GM20000 (cell line): ENCODE measurements at regions not wholly inside any gene's neighbourhood (a gene's known extent, or its start where the extent isn't known, plus 50 kb on each side); places are given as distances from the start of the nearest gene placed in this dataset.

Experiments
- DNase-seq: peaks from one replicate; pipeline ENCODE4 v3.0.0; 2012; ENCODE audit warnings: low spot score
- TF ChIP-seq, protein P1 (sequence below): IDR thresholded peaks from 2 replicates; pipeline ENCODE4 v1.5.1; 2012; ENCODE audit warnings: mild to moderate bottlenecking, control low read depth; ENCODE audit errors: extremely low read depth, missing control alignments

DNA sequence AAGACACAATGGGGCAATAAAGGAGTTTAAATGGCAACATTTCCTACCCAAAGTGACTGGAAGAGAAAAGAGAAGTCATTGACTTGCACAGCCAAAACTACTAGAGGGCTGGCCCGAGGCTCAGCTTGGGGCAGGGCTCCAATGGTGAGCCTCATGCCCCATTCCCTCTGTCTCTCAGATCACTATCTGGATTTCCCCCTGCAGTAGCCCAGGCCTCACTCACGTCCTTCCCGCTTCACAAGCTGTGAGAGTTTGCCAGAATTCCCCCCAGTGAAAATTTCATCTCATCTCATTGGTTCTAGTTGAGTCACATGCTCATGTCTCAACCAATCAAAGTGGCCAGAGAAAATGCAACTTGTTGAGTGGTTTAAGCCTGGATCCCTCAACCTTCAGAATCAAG lies 181.3 kb downstream of the WDR11 start:
- TF ChIP-seq, protein P1, sequence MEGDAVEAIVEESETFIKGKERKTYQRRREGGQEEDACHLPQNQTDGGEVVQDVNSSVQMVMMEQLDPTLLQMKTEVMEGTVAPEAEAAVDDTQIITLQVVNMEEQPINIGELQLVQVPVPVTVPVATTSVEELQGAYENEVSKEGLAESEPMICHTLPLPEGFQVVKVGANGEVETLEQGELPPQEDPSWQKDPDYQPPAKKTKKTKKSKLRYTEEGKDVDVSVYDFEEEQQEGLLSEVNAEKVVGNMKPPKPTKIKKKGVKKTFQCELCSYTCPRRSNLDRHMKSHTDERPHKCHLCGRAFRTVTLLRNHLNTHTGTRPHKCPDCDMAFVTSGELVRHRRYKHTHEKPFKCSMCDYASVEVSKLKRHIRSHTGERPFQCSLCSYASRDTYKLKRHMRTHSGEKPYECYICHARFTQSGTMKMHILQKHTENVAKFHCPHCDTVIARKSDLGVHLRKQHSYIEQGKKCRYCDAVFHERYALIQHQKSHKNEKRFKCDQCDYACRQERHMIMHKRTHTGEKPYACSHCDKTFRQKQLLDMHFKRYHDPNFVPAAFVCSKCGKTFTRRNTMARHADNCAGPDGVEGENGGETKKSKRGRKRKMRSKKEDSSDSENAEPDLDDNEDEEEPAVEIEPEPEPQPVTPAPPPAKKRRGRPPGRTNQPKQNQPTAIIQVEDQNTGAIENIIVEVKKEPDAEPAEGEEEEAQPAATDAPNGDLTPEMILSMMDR, result no peak
- no peak for DNase-seq

- no peak for DNase-seq
- TF ChIP-seq, protein P1, result no peak
Observed at GRCh38 chr10:121033366-121033765, 182.2 kb downstream of the WDR11 start.

DNA sequence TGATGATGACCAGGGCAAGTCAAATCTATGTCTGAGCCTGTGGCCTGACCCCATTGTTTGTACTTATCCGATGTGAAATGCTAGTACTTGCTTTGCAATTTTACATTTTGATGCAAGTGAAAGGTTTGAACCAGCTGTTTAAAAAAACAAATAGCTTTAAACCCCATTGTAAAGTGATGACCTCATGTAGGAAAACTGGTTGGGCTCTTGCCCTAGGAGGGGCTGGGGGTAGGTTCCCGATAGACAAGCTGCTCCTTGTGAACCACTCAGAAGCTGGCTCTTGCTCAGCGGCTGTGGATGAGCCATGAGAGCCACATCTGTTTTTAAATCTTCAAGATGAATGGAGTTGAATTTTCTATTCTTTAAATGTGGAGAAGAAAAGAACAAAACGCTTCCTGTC lies 185.3 kb downstream of the WDR11 start:
- TF ChIP-seq, protein P1, result no peak
- no peak for DNase-seq

- TF ChIP-seq, protein P1, result no peak
- no peak for DNase-seq
Observed at GRCh38 chr10:121041499-121041898, 190.3 kb downstream of the WDR11 start.

- TF ChIP-seq, protein P1, result no peak
- no peak for DNase-seq
Observed at GRCh38 chr10:121041906-121042305, 190.7 kb downstream of the WDR11 start.

DNA sequence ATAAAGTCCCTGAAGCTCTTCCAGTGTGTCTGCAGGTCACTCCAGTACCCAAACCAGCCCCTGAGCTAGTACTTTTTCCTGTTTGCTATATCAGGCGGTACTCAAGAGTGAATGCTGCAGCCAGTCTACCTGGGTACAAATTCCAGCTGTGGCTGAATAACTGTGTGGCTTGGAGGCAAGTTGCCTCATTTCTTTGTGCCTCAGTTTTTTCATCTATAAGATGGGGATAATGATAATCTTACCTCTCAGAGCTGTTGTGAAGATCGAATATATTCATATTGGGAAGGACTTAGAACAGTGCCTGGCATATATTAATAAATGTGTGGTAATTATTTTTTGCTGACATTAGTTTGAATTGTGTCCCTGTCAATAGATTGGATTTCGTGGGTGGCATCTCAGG lies 191.2 kb downstream of the WDR11 start:
- no peak for DNase-seq
- TF ChIP-seq, protein P1, result no peak

DNA sequence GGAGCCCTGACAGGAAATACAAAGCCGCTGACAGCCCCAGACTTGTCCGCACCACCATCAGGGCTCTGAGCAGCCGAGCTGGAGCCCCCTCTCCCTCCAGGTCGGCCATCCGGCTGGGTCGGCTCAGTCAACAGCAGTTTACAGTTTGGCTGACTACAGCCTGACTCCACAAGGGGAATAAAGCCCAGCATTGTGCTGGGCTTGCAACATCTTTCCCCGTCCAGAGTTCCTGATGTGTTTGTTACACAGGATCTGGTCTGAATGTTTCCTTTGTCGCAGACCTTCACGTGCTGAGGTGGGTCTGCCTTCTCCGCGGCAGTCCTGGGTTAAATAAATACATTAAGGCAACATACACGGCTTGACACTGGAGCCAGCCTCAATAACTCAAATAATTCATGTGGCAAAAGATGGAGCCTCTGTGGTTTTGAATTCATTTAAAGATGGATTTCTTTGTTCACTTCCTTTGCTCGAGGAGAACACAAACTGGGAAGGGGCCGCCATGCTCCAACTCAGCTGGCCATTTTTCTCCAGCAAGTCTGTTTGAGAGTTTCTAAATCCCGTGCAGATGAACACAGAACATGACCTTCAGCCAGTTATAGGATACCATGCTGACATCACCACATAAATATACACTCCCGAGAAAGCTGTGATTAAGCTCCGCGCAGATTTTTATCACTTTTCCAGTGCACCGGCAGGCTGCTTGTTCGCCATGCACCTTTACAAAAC lies 192.1 kb downstream of the WDR11 start:
- no peak for DNase-seq
- TF ChIP-seq, protein P1, result no peak
